MM.1S (cell line): ENCODE measurements at regions not wholly inside any gene's neighbourhood (a gene's known extent, or its start where the extent isn't known, plus 50 kb on each side); places are given as distances from the start of the nearest gene placed in this dataset.

ENCODE experiments used
- DNase-seq: peaks from one replicate; pipeline ENCODE4 v3.0.0-alpha.2; 2015
- H2AFZ ChIP-seq: fragments of 300-600 bp; sonication (generic); 2 replicates; pipeline ENCODE4 v1.6.0; 2016; ENCODE audit warnings: antibody characterized with exemption, low read length
- H3F3A ChIP-seq: fragments of 300-600 bp; sonication (generic); 2 replicates; pipeline ENCODE4 v1.6.1; 2016; ENCODE audit warnings: mild to moderate bottlenecking, antibody characterized with exemption, low read length, moderate library complexity, mixed read lengths; ENCODE audit not compliant: insufficient read depth
- H3K27ac ChIP-seq: fragments of 300-600 bp; sonication (generic); 2 replicates; pipeline ENCODE4 v1.5.1; 2016; ENCODE audit warnings: mild to moderate bottlenecking, low read length
- H3K27me3 ChIP-seq: fragments of 300-600 bp; sonication (generic); replicated peaks from 2 replicates; pipeline ENCODE4 v1.6.0; 2016; ENCODE audit warnings: low read length; ENCODE audit not compliant: insufficient read depth
- H3K36me3 ChIP-seq: fragments of 300-600 bp; sonication (generic); replicated peaks from 2 replicates; pipeline ENCODE4 v1.6.1; 2016; ENCODE audit warnings: mild to moderate bottlenecking, low read length, mixed read lengths; ENCODE audit not compliant: insufficient read depth
- H3K4me1 ChIP-seq: fragments of 300-600 bp; sonication (generic); 2 replicates; pipeline ENCODE4 v1.6.1; 2016; ENCODE audit warnings: low read length, mixed read lengths
- H3K4me2 ChIP-seq: fragments of 300-600 bp; sonication (generic); 2 replicates; pipeline ENCODE4 v1.6.0; 2016; ENCODE audit warnings: low read depth, low read length
- H3K4me3 ChIP-seq: fragments of 300-600 bp; sonication (generic); 2 replicates; pipeline ENCODE4 v1.5.1; 2016; ENCODE audit warnings: low read length, mixed read lengths
- H3K79me2 ChIP-seq: fragments of 300-600 bp; sonication (generic); 2 replicates; pipeline ENCODE4 v1.6.1; 2016; ENCODE audit warnings: mixed run types, low read length, mixed read lengths
- H3K9ac ChIP-seq: fragments of 300-600 bp; sonication (generic); 2 replicates; pipeline ENCODE4 v1.6.1; 2016; ENCODE audit warnings: low read length, mixed read lengths
- H3K9me2 ChIP-seq: fragments of 300-600 bp; sonication (generic); replicated peaks from 2 replicates; pipeline ENCODE4 v1.6.1; 2016; ENCODE audit warnings: mild to moderate bottlenecking, low read length, mixed read lengths; ENCODE audit not compliant: insufficient read depth
- H3K9me3 ChIP-seq: fragments of 300-600 bp; sonication (generic); replicated peaks from 2 replicates; pipeline ENCODE4 v1.6.1; 2016; ENCODE audit warnings: mild to moderate bottlenecking, low read length, mixed read lengths; ENCODE audit not compliant: insufficient read depth
- H4K20me1 ChIP-seq: fragments of 300-600 bp; sonication (generic); 2 replicates; pipeline ENCODE4 v1.6.1; 2016; ENCODE audit warnings: mild to moderate bottlenecking, low read length, moderate library complexity, mixed read lengths; ENCODE audit not compliant: insufficient read depth
- CTCF ChIP-seq: fragments of 300-600 bp; sonication (generic); IDR thresholded peaks from 2 replicates; pipeline ENCODE4 v1.5.1; 2016; ENCODE audit warnings: antibody characterized with exemption, low read length, mixed read lengths
- EZH2 ChIP-seq: fragments of 300-600 bp; sonication (generic); optimal IDR thresholded peaks from 2 replicates; pipeline ENCODE3; 2017; ENCODE audit warnings: low read depth, mild to moderate bottlenecking, antibody characterized with exemption, low read length, mixed read lengths
- EZH2phosphoT487 ChIP-seq: fragments of 300-600 bp; sonication (generic); IDR thresholded peaks from 2 replicates; pipeline ENCODE4 v1.6.1; 2018; ENCODE audit warnings: antibody characterized with exemption, low read length

GRCh38 chr18:39840856-39841481, 2114.1 kb upstream of the PIK3C3 start:
- Histone ChIP-seq H3K4me2 (no peak overlapping the region), H3K79me2 (no peaks in the 10 kb centered on the region), H3K36me3 (no peaks in the 10 kb centered on the region), H2AFZ (no peak overlapping the region), H3K9me3 (no peaks in the 10 kb centered on the region), H3K4me3 (no peak overlapping the region), H3K9me2 (no peaks in the 10 kb centered on the region), H3F3A (no peaks in the 10 kb centered on the region), H3K27ac (no peak overlapping the region), H3K4me1 (no peaks in the 10 kb centered on the region), H3K27me3 (no peaks in the 10 kb centered on the region), H3K9ac (no peak overlapping the region), H4K20me1 (no peaks in the 10 kb centered on the region)
- no peak for DNase-seq
- no peak for TF ChIP-seq EZH2phosphoT487
- no peak for TF ChIP-seq EZH2
- no peak for TF ChIP-seq CTCF

GRCh38 chr18:39840406-39840805, 2114.6 kb upstream of the PIK3C3 start:
- H3K4me3 ChIP-seq: no peak overlapping the region
- H3K27ac ChIP-seq: no peak overlapping the region
- H3K4me1 ChIP-seq: no peaks in the 10 kb centered on the region
- no peak overlapping the region for H3K4me2 ChIP-seq
- H2AFZ ChIP-seq: no peak overlapping the region
- no peaks in the 10 kb centered on the region for H3K9me3 ChIP-seq
- H3K27me3 ChIP-seq: no peaks in the 10 kb centered on the region
- H3K9ac ChIP-seq: no peak overlapping the region
- no peaks in the 10 kb centered on the region for H4K20me1 ChIP-seq
- H3K79me2 ChIP-seq: no peaks in the 10 kb centered on the region
- TF ChIP-seq CTCF (no peak), EZH2phosphoT487 (no peak)
- H3K9me2 ChIP-seq: no peaks in the 10 kb centered on the region
- H3K36me3 ChIP-seq: no peaks in the 10 kb centered on the region
- no peaks in the 10 kb centered on the region for H3F3A ChIP-seq
- no peak for DNase-seq

GRCh38 chr18:39839782-39840181, 2115.3 kb upstream of the PIK3C3 start:
- no peak for TF ChIP-seq EZH2phosphoT487
- no peak for TF ChIP-seq CTCF
- no peak for TF ChIP-seq EZH2
- no peaks in the 10 kb centered on the region for H3K79me2 ChIP-seq
- H3K4me2 ChIP-seq: no peak overlapping the region

More at GRCh38 chr18:39839782-39840181, 2115.3 kb upstream of the PIK3C3 start:
- Histone ChIP-seq H2AFZ (no peak overlapping the region), H3K36me3 (no peaks in the 10 kb centered on the region), H3K27ac (no peak overlapping the region), H3K9me2 (no peaks in the 10 kb centered on the region), H3K4me3 (no peak overlapping the region), H3K9me3 (no peaks in the 10 kb centered on the region), H3F3A (no peaks in the 10 kb centered on the region), H3K9ac (no peak overlapping the region), H3K27me3 (no peaks in the 10 kb centered on the region), H3K4me1 (no peaks in the 10 kb centered on the region), H4K20me1 (no peaks in the 10 kb centered on the region)
- no peak for DNase-seq
